ENCODE measurements at regions not wholly inside any gene's neighbourhood (a gene's known extent, or its start where the extent isn't known, plus 50 kb on each side); places are given as distances from the start of the nearest gene placed in this dataset.

GRCh38 chr3:22856811-22857210 is 346.3 kb upstream of the UBE2E2 start:
- Histone ChIP-seq H3K9me3 (no peaks in the 10 kb centered on the region), H3K4me3 (no peak overlapping the region), H3K27ac (no peak overlapping the region), H3K36me3 (no peaks in the 10 kb centered on the region), H3K27me3 (no peaks in the 10 kb centered on the region), H3K4me1 (no peaks in the 10 kb centered on the region)
- in situ Hi-C loops (cut with MboI; ENCODE audit: low pct_ligation_motif_present in 1 of 4, low pct_unique_long_range_greater_than_20kb in 1 of 4, low sequenced_read_pairs in 3 of 4) (no loop called here), intact Hi-C loops (cut with DNase I; ENCODE audit: low total_unique reads) (no loop called here)
- TF ChIP-seq POLR2AphosphoS5 (IDR thresholded peaks at IDR 0.05) (no peak), POLR2A (IDR thresholded peaks at IDR 0.05) (no peak), EP300 (IDR thresholded peaks at IDR 0.05; ENCODE audit: low read depth) (no peak)
- TF ChIP-seq, protein P1, sequence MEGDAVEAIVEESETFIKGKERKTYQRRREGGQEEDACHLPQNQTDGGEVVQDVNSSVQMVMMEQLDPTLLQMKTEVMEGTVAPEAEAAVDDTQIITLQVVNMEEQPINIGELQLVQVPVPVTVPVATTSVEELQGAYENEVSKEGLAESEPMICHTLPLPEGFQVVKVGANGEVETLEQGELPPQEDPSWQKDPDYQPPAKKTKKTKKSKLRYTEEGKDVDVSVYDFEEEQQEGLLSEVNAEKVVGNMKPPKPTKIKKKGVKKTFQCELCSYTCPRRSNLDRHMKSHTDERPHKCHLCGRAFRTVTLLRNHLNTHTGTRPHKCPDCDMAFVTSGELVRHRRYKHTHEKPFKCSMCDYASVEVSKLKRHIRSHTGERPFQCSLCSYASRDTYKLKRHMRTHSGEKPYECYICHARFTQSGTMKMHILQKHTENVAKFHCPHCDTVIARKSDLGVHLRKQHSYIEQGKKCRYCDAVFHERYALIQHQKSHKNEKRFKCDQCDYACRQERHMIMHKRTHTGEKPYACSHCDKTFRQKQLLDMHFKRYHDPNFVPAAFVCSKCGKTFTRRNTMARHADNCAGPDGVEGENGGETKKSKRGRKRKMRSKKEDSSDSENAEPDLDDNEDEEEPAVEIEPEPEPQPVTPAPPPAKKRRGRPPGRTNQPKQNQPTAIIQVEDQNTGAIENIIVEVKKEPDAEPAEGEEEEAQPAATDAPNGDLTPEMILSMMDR (IDR thresholded peaks at IDR 0.05): no peak
- 71 to 89% methylated on average over 3 of the region's 3 CpGs for WGBS, 2 donors (ENCODE audit: low coverage in 1 of 2)
- no peak for DNase-seq

- Histone ChIP-seq H3K27me3 (no peaks in the 10 kb centered on the region), H3K27ac (no peak overlapping the region), H3K36me3 (no peaks in the 10 kb centered on the region), H3K4me3 (no peak overlapping the region), H3K4me1 (no peaks in the 10 kb centered on the region), H3K9me3 (no peaks in the 10 kb centered on the region)
- no peak for DNase-seq
- in situ Hi-C loops (cut with MboI; ENCODE audit: low pct_ligation_motif_present in 1 of 4, low pct_unique_long_range_greater_than_20kb in 1 of 4, low sequenced_read_pairs in 3 of 4): no loop called here
- intact Hi-C loops (cut with DNase I; ENCODE audit: low total_unique reads): no loop called here
- no peak for TF ChIP-seq POLR2AphosphoS5 (IDR thresholded peaks at IDR 0.05)
- TF ChIP-seq, protein P1 (IDR thresholded peaks at IDR 0.05): no peak
- TF ChIP-seq EP300 (IDR thresholded peaks at IDR 0.05; ENCODE audit: low read depth): no peak
- no peak for TF ChIP-seq POLR2A (IDR thresholded peaks at IDR 0.05)
- WGBS, 2 donors (ENCODE audit: low coverage in 1 of 2): 55 to 68% methylated on average over 2 of the region's 2 CpGs
Measured at GRCh38 chr3:22858486-22858885, 344.6 kb upstream of the UBE2E2 start.

DNA sequence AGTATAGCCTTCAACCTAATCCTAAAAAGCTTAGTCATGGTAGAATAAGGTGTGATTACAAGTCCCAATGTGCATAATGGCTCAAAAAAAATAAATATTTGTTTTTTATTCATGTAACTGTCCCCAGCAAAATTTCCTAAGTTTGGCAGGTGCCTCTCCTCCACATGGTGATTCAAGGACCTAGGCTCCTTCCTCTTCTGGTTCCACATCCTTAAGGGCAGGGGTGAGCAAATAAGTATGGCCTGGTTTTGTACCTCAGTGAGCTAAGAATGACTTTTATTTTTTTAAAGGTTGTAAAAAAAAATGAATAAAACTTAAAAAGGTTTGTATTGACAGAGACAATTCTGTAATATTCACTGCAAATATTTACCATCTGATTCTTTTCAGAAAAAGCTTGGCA is 343.5 kb upstream of the UBE2E2 start:
- no peaks in the 10 kb centered on the region for H3K36me3 ChIP-seq
- TF ChIP-seq POLR2A (IDR thresholded peaks at IDR 0.05) (no peak), POLR2AphosphoS5 (IDR thresholded peaks at IDR 0.05) (no peak), EP300 (IDR thresholded peaks at IDR 0.05; ENCODE audit: low read depth) (no peak)
- TF ChIP-seq, protein P1 (IDR thresholded peaks at IDR 0.05): no peak
- no peaks in the 10 kb centered on the region for H3K27me3 ChIP-seq
- intact Hi-C loops (cut with DNase I; ENCODE audit: low total_unique reads): no loop called here
- H3K4me1 ChIP-seq: no peaks in the 10 kb centered on the region
- in situ Hi-C loops (cut with MboI; ENCODE audit: low pct_ligation_motif_present in 1 of 4, low pct_unique_long_range_greater_than_20kb in 1 of 4, low sequenced_read_pairs in 3 of 4): no loop called here
- H3K27ac ChIP-seq: no peak overlapping the region
- no peaks in the 10 kb centered on the region for H3K9me3 ChIP-seq
- DNase-seq: no peak
- H3K4me3 ChIP-seq: no peak overlapping the region

DNA sequence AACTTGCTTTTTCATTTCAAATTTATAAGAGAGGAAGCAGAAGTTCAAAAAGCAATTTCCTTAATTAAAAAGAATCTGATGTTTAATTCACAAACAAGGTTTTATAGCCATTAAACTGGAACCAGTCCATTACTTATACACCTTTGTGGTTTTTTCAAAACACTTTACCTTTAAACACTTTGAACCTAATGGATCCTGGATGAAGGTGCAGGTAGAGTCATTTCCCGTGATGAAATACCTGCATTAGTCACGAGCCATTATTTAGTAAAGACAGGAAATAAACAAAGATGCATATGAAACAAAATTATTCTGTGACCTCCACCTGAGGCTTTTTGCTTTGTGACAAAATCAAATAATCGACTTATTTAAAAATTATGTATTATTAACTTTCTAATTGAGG is 341.7 kb upstream of the UBE2E2 start:
- DNase-seq: no peak
- Histone ChIP-seq H3K27ac (no peak overlapping the region), H3K9me3 (no peaks in the 10 kb centered on the region), H3K4me1 (no peaks in the 10 kb centered on the region), H3K36me3 (no peaks in the 10 kb centered on the region), H3K27me3 (no peaks in the 10 kb centered on the region), H3K4me3 (no peak overlapping the region)
- intact Hi-C loops (cut with DNase I; ENCODE audit: low total_unique reads): no loop called here
- WGBS, 2 donors (ENCODE audit: low coverage in 1 of 2): 78 to 83% methylated on average over 3 of the region's 3 CpGs
- TF ChIP-seq, protein P1 (IDR thresholded peaks at IDR 0.05): no peak
- TF ChIP-seq EP300 (IDR thresholded peaks at IDR 0.05; ENCODE audit: low read depth) (no peak), POLR2A (IDR thresholded peaks at IDR 0.05) (no peak), POLR2AphosphoS5 (IDR thresholded peaks at IDR 0.05) (no peak)
- in situ Hi-C loops (cut with MboI; ENCODE audit: low pct_ligation_motif_present in 1 of 4, low pct_unique_long_range_greater_than_20kb in 1 of 4, low sequenced_read_pairs in 3 of 4): no loop called here
